PC-9 (cell line): ENCODE measurements at regions not wholly inside any gene's neighbourhood (a gene's known extent, or its start where the extent isn't known, plus 50 kb on each side); places are given as distances from the start of the nearest gene placed in this dataset.

Source experiments
- EZH2 ChIP-seq: fragments of 200-600 bp; sonication (generic); IDR thresholded peaks from 2 replicates; pipeline ENCODE4 v1.8.0; 2017; ENCODE audit warnings: antibody characterized with exemption, low read depth
- TF ChIP-seq, protein P1 (sequence below): fragments of 200-600 bp; sonication (generic); conservative IDR thresholded peaks from 2 replicates; pipeline ENCODE4 v1.6.1; 2017; ENCODE audit warnings: mixed run types, antibody characterized with exemption, mild to moderate bottlenecking, moderate library complexity

DNA sequence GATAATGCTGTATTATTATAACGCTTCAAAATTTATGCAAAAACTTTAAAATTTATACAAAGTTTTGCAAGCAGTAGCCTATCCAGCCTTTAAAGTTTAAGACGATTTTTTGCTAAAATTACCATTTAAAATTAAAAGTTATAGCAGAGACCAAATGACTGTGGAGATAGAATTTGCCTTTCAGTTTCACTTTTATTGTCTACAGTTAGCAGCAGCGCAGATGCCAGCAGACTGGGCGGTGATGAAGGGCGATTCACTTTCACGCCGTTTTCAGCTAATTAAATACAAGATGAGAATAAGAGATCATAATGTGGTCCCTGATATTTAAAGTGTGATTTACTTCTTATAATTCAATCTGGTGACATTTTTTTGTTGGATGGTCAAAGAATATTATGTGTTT is 1381.5 kb upstream of the ADGRL3 start:
- TF ChIP-seq, protein P1, sequence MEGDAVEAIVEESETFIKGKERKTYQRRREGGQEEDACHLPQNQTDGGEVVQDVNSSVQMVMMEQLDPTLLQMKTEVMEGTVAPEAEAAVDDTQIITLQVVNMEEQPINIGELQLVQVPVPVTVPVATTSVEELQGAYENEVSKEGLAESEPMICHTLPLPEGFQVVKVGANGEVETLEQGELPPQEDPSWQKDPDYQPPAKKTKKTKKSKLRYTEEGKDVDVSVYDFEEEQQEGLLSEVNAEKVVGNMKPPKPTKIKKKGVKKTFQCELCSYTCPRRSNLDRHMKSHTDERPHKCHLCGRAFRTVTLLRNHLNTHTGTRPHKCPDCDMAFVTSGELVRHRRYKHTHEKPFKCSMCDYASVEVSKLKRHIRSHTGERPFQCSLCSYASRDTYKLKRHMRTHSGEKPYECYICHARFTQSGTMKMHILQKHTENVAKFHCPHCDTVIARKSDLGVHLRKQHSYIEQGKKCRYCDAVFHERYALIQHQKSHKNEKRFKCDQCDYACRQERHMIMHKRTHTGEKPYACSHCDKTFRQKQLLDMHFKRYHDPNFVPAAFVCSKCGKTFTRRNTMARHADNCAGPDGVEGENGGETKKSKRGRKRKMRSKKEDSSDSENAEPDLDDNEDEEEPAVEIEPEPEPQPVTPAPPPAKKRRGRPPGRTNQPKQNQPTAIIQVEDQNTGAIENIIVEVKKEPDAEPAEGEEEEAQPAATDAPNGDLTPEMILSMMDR = no peak
- TF ChIP-seq EZH2 = no peak
